HUDEP-2 (cell line): ENCODE measurements at regions not wholly inside any gene's neighbourhood (a gene's known extent, or its start where the extent isn't known, plus 50 kb on each side); places are given as distances from the start of the nearest gene placed in this dataset.
A peak's percentile ranks its signal among the peaks of the same experiment; 100 is the strongest.

Experiments
- DNase-seq, 76 experiments: peaks; one replicate each; lab custom pipeline; 2025; ENCODE audit not compliant: unreplicated experiment in 76 of 76; lab: John Stamatoyannopoulos, UW

DNA sequence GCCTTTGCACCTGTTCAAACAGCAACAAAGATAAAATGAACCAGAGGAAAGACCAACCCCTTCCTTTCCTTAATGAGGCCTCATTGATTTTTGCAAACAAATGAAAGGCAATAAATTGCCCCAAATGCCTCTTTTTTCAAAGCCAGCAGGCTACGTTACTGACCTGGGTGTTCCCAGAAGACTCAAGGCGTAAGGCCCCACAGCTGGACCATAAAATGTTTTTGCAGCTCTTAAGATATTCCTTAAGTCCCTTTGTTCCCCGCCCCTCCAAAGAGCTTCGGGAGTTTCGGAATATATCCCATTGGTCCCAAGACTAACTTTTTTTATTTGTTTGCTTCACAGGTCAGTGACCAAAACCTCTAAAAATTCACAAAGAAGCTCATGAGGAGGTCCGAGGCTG is 462.9 kb upstream of the PRICKLE1 start:
- DNase-seq, result no peak

DNA sequence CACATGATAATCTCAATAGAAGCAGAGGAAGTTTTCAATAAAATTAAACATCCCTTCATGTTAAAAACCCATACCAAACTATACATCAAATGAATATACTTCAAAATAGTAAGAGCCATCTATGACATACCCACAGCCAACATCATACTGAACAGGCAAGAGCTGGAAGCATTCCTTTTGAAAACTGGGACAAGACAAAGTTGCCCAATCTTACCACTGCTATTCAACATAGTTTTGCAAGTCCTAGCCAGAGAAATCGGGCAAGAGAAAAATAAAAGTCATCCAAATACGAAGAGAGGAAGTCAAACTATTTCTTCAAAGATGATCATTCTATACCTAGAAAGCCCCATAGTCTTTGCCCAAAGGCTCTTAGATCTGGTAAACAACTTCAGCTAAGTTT is 454.7 kb upstream of the PRICKLE1 start:
- no peak for DNase-seq

DNA sequence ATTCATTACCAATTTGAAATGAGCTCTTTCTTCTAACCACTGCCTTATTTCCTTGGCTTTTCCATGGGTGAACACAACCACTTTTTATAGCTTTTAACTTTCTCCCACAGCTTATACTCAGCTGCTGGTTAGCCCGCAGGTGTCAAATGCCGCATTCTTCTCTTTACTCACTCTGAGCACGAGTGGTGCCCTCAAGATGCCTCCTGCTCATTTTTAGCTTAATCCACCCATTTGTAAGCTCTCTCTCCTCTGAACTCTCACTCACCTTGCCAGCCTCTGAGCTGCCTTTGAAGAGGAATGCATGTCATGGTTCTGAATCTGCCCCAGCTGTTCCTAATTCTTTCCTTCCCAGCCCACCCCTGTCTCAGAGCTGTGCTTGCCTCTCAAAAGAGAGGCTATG is 449.4 kb upstream of the PRICKLE1 start:
- DNase-seq, result no peak

DNA sequence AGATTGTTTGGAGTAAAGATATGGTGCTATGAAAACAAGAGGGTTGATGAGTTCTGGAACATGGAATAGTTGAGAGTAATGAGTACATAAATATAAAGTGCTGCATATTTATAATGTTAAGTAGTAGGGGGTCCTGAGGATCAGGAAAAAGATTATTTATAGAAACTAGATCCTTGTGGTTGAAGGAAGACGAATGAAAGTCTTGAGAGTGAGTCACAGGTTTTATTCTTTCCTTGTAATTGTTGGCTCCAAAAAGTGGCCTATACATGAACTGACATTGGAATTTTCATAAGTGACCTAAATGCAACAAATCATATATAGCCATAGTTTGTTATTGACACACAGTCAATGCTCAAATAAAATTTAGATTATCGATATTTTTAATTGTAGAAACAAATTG is 440.4 kb upstream of the PRICKLE1 start:
- no peak for DNase-seq

DNA sequence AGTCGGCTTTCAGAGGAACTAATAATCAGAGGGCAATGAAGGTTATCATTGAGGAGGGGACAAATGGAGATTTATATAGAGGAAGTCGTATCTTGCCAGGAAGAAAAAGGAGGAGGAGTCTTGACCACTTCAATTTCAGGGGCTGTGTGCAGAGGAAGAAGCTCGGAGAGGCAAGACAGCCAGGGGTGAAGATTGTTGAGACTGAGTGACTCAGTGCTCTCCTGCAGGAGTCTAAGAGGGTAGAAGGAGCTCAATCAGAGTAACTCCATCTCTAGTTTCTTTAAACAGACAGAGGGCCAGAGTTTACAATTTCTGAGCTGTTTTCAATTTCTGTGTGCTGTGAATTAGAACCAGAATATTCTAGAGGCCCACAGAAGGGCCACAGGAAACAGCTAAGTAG is 439.3 kb upstream of the PRICKLE1 start:
- no peak for DNase-seq

DNA sequence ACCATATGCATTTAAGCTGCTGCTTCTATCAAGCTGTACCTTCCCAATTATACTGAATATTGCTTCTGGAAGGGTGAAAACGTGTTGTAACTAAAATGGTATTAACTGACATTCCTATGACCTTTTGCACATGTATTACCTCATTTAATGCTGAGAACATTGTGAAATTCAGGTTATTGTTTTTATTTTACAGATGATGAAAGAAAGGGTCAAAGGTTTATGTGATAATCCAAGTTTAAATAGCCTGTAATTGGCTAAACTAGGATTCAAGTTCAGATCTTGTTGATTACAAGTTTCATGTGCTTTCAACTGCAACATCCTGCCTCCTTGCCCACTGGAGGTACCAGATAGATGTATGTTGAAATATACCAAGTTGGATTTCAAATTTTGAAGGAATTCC is 433.3 kb upstream of the PRICKLE1 start:
- no peak for DNase-seq

DNA sequence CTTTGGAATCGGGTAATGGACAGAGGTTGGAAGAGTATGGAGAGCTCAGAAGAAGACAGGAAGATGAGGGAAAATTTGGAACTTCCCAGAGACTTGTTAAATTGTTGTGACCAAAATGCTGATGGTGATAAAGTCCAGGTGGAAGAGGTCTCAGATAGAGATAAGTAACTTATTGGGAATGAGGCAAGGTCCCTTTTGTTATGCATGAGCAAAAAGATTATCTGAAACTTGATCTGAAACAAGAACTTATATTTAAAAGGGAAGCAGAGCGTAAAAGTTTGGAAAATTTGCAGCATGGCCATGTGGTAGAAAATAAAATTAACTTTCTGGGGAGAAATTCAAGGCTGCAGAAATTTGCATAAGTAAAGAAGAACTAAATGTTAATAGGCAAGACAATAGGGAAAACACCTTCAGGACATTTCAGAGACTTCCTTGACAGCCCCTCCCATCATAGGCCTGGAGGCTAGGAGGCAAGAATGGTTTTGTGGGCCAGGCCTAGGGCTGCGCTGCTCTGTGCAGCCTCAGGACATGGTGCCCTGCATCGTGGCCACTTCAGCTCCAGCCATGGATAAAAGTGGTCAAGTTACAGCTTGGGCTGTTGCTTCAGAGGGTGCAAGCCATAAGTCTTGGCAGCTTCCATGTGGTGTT is 425.7 kb upstream of the PRICKLE1 start:
- DNase-seq, result no peak

DNA sequence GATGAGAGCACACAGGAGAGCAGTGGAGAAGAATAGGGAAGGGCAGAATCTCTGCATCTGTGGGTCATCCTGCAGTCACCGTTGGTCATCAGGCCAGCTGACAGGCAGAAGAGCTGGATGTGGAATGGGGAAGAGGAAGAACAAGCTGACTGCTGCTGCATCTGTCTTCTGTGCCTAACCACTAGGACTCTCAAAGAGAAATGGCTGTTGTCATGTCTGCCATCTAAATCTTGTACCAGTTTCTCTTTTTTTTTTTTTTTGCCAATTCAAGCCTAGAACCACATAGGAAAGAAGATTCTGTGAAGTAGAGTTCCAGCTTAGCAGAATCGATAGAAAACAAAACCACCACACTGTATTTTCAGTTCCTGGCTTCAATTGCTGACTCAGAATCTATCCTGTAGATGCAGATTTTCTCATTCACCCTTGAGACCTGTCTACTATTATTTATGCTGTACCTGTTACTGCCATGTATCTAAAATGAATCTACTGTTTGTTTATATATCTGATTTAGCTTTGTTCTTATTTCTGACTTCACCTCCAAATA is 421.9 kb upstream of the PRICKLE1 start:
- DNase-seq, result no peak

DNA sequence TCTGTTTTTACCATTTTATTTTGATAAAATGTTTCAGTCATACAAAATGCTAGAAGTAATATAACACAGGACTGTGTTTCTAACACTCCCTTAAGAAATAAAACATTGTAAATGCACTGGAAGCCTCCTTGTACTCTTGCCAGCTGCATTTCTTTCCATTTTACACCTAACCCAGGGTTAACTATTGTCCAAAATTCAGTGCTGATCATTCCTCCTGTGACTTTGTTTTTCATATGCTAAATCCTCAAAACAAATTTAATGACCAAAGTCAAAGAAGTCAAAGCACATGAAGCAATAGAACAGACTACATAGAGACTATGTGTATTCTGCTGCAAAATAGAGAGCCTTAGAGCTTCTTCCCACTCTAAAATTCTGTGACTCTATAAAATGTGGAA is 420.3 kb upstream of the PRICKLE1 start:
- DNase-seq, result no peak

DNA sequence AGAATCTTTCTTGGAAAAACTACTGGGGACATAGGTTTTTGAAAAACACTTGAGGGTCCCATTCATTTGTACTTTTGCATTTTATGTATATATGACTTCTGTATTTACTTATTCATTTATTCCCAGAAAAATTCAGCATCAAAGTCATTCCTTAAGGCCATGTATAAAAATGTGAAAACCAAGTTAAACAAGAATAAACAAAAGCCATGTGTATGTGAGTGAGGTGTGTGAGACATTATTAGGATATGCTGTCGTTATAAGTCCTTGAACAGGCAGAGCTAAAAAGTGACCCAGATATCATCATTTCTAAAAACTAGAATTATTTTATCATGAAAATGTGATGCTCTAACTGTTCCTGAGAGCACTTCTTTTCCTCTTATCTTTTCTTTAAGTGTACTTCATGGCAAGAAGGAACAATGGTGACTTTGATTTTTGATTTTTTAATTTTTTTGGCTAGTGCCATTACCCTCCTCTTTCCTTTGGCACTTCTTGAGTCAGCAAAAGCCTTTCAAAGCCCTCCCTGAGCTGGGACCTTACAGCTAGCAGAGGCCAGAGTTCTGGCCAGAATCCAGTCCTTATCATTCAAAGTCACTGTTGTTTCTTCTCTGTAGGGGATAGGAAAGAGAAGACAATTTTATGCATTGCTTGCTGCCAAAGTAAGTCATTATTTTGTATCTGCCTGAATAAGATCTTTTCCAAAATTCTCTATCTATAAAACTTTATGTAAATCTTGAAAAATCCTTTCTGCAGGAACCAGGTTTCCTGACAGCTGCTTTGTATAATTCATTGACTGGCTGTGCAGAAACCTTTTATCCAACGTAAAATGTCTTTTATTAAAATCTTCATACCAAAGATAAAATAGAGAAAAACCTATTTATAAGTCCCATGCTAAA is 419.7 kb upstream of the PRICKLE1 start:
- peak in 4 of 76 experiments; percentile 1 to 20 (median 2) for DNase-seq

DNA sequence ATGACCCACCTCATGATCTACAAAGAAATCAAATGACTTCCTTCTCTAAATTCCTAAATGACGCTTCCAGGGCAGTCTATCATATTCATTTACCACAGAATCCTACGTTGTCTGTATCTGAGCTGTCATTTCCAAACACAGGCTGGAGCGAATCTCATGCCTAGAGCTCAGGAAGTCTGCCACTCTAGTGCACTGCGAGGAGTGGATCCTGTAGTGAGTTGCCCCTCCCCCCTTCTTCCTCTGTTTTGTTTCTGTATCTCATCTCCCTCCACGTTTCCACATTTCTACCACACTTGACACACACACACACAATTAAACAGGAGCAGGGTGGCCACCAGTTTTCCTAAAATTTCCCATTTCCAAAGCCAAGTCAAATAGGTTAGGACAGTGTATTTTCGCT is 415.4 kb upstream of the PRICKLE1 start:
- DNase-seq, result no peak

DNA sequence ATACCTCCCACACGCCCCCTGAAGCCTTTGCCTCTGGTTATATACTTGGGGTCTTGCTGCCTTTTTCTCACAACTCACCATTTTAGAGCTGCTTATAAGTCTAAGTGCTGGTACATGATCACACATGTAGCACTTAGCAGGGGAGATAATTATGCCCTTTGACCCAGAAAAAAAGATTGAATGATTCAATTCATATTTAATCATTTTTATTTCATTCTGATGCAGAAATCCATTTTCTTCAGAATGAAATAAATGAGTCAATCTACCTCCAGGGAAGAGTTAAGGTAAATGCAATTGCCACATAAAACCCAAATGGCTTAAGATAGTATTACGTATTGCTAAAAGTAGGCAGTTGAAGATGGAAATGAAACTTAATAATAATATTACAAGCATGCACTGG is 414.6 kb upstream of the PRICKLE1 start:
- DNase-seq, result no peak

DNA sequence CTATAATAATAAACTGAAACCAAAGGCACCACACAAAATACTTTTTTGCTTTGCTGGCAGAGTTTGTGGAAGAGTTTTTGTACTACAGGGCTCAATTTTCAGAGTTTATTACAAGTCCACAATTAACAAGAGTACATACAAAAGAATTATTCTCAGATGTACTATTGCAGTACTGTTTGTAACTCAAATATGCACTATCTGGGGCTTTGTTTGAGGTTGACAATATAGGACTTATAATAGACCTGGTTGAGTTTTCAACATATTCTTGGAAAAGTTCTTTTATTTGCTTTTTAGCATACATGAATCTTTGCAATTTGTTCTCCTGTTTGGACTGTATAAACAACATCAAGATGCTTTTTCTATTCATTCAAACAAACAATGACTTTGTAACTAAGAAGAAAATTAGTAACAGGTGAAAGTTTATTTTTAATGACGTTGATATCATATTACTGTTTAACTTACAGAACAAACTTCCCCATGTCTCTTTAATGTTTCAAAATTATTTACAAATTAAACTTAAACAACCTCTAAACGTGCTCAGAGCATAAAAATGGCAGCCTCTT is 407.4 kb upstream of the PRICKLE1 start:
- no peak for DNase-seq

DNA sequence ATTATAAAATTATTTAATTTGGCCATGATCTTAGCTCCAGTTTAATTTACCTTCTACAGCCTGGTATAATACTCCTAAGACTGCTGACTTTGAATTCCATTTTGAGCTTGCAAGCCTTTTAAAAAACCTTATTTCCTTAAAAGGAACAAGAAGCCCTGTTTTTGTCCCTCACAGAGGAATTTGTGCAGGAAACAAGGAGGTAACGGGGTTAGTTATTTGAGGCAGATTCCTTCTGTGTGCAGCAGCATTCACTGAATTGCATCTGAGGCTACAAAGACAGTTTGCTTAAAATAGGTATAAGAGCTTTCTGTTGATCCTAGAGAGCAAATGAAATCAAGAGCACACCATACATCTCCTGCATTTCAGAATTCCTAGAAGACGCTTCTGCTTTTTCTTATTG is 403.3 kb upstream of the PRICKLE1 start:
- DNase-seq, result no peak

DNA sequence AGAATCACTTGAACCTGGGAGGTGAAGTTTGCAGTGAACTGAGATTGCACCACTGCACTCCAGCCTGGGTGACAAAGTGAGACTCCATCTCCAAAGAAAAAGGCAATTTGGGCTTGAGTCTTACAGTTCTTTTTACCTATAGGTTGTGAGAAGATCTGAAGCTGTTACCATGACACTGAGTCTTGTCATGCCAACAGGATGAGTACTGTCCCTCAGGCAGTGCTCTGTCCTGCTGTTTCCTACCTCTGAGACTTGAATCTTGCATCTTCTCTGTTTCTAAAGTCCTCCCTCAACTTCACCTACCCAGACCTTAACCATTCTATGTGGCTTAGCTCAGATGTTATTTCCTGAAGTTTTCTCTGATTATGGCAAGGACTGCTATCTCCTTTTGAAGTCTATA is 400.8 kb upstream of the PRICKLE1 start:
- DNase-seq, result no peak

DNA sequence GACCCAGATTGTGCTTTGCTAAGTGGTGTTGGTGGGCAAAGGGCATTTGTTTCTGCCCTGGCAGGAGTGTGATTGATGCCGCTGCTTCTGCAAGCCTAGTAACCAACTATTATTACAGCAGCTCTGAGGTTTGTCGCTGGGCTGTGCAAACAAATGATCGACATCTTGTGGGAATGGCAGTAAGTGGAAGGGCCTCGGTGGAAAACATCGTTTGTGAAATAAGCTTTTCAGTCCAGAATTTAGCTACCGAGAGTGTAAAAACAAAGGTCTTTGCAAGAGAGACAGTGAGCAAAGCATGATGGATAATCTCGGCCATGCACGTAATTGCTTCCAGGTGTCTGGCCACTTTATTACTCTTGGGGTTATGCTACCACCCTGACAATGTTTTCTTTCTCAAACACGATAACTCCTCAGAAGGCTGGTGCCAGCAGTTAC is 397.7 kb upstream of the PRICKLE1 start:
- no peak for DNase-seq

DNA sequence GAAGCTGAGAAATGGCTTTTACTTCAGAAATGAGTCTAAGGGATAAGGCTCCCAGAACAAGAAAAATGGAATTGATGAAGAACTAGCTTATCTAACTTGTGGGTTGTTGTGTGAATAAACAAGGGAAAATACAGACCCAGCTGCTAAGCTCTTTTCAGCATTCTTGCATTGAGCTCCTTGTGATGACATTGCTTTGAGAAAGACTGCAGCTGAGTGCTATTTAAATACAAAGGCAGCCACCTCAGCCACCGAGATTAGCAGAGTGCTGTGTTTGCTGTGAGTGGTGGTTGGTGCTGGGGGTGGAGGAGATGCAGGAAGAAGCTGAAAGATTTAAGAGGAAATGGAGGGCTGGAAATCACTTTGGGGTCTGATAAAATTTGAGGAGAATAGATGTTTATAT is 396.0 kb upstream of the PRICKLE1 start:
- DNase-seq, result no peak

DNA sequence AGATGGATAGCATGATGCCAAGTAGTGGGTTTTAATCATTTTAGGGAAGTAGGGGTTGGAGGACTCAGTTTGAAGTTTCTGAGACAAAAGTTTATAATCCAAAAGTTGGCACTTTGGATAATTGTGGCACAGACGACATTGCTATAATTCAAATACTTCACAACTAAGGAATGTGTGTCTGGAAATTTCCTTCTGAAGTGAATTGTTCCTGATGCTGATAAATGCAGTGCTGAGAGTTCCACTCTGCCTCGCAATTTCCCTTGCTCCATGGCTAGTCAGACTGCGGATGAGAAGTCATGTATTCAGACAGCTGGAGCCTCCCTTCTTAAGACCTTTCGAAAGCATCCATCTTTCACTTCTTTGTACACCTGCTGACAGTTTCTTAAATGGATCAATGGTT is 393.3 kb upstream of the PRICKLE1 start:
- DNase-seq, result no peak

DNA sequence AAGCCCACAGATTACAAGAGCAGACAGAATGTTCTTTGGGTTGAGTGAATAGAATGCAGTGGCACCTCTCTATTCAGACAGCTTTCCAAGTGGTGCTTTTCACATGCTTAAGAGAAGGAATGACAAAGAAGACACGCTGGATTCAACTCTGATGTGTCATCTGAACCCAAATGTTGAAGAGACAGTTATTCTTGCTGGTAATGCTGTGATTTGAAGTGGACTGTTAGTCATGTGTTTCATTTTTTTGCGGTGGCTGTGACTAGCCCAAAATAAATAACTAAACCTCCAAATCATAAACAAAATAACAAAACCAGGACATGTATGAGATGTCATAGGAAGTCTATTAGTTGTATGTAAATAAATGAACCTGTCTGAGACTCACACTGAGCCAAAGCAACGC is 391.8 kb upstream of the PRICKLE1 start:
- no peak for DNase-seq

DNA sequence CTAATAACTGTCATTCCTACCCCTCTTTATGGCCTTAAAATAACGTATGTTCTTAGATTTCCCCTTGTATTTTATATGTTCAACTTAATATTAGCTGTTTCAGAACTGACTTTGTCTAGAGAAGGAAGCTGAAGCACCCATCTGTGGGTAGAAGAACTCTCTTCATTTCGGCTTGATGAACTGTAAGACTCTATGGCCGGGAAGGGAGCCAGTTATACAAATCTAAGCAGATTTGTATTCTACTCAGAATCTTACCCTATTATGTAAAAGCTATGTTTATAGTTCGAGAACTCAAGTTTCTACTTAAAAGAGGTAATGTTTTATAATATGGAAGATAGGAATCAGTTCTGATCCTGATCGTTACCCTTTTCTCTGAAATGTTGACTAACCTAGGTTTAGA is 390.9 kb upstream of the PRICKLE1 start:
- no peak for DNase-seq

DNA sequence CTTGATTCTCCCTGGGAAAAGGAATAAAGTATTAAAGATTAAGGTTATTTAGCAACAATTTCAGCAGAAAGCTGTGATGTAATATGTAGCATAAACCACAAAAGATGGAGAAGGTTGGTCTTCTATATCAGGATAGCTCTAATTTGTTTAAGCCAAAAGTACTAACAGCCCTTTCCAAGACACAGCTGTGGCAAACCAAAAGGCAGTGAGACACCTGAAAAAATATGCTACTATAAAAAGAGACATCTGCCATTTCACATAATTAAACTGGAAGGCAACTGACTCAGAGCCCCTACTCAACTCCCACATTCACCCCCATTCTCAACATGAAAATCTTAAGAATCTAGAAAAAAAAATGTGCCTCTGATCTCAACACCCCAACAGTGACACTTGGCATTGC is 390.2 kb upstream of the PRICKLE1 start:
- no peak for DNase-seq

DNA sequence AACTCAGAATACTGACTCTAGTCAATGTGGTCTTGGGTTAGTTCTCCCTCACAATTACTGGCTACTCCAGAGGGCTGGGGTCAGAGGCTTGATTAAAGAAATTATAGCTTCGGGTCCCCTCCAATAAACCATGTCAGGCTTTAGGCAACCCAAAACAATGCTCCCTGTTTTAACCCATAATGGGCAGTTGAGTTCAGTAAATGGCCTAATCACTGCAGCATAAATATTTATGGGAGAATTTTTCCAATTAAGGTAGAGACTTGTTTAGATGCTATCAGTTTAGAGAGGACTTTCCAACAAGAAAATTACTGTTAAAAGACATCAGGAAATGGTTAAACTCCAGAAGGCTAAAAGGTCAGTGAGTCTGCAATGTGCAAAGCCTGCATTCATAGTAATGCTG is 389.2 kb upstream of the PRICKLE1 start:
- DNase-seq, result no peak
